SHP77 (cell line): ENCODE measurements at regions not wholly inside any gene's neighbourhood (a gene's known extent, or its start where the extent isn't known, plus 50 kb on each side); places are given as distances from the start of the nearest gene placed in this dataset.
"Not testable (repeated sequence)": the region's sequence is repeated elsewhere in the genome, so short reads cannot be mapped to it uniquely, and the experiment has no call there.

Experiments used
- DNase-seq, 2 experiments: peaks; one replicate each; lab custom pipeline; 2025; lab: John Stamatoyannopoulos, UW

GRCh38 chr2:111533557-111534247 is 350.3 kb downstream of the ANAPC1 start:
- not testable (repeated sequence) for DNase-seq

GRCh38 chr2:111534910-111535352 is 349.1 kb downstream of the ANAPC1 start:
- DNase-seq = no peak

DNA sequence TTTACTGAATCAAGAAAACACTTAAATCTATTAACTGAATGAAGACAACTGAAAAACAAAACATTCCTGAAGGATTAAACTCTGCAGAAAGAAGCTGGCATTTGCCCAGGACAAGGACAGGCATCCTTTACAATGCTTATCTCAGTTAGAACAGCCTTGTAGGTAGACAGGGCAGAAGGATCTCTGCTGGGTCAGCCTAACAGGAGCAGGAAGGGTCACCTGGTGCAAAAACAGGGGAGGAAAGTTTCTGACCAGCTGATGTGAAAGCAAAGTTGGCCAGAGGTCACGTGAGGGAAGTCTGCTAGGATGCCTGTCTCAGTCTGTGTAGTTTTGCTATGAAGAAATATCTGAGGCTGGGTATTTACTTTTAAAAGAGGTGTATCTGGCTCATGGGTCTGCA is 348.6 kb downstream of the ANAPC1 start:
- DNase-seq = no peak

GRCh38 chr2:111537078-111537655 is 346.8 kb downstream of the ANAPC1 start:
- no peak for DNase-seq

- not testable (repeated sequence) for DNase-seq
Observed at GRCh38 chr2:111539991-111540390, 344.0 kb downstream of the ANAPC1 start.

GRCh38 chr2:111542120-111542774 is 341.7 kb downstream of the ANAPC1 start:
- not testable (repeated sequence) for DNase-seq

DNA sequence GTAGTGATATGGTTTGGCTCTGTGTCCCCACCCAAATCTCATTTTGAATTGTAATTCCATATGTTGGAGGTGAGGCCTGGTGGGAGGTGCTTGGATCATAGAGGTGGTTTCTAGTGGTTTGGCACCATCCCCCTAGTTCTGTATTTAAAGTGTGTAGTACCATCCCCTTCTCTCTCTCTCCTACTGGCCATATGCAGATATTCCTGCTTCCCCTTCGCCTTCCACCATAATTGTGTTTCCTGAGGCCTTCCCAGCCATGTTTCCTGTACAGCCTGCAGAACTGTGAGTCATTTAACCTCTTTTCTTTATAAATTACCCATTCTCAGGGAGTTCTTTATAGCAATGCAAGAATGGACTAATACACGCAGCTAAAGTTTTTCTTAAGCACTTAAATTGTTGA is 340.0 kb downstream of the ANAPC1 start:
- not testable (repeated sequence) for DNase-seq

DNA sequence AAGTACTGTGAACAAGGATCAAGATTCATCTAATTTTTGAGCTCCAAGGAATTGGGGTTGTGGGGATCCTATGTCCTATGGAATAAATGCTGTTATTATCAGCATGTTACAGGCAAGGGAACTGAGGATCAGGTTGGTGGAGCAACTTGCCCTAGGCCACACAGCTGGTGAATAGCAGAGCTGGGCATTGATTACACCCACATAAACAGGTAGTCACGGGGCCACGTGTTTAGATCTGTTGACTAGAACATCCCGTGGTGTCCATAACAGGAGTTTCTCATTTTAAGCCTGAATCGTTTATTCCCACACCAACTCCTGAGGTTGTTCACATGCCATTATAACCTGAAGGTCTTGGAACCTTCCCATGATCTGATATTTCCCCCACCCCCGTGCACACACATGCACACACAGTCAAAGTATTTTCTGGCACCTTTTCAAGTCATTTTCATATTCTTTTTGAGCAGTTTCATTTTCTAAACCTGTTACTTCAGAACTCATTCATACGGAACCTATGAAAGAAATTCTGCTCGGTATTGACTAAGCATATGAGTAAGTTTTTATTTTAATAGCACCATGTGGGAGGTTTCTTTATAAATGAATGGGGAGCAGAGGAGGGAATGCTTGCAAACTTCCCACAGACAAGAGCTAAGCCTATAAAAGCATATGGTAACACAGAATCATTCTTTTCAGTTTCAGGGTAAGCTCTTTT is 338.1 kb downstream of the ANAPC1 start:
- not testable (repeated sequence) for DNase-seq

DNA sequence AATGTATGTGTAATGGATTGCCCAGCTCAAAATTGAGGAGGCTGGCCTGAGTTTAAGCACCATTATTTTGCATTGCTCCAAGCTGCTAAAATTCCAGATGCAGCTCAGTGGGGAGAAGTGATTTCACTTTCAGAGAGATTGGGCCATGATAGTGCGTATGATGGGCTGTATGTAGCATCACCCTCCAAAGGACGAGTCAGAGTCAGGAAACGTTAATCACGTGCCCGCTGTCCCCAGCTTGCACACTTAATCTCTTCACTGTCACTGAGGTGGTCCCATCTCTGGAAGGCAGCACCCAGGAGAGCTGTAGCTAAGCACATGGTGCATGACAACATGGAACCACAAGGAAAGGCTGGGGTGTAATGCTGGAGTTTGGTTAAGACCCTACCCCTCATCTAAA is 337.4 kb downstream of the ANAPC1 start:
- DNase-seq = not testable (repeated sequence)

- not testable (repeated sequence) for DNase-seq
Observed at GRCh38 chr2:111549174-111549573, 334.8 kb downstream of the ANAPC1 start.

DNA sequence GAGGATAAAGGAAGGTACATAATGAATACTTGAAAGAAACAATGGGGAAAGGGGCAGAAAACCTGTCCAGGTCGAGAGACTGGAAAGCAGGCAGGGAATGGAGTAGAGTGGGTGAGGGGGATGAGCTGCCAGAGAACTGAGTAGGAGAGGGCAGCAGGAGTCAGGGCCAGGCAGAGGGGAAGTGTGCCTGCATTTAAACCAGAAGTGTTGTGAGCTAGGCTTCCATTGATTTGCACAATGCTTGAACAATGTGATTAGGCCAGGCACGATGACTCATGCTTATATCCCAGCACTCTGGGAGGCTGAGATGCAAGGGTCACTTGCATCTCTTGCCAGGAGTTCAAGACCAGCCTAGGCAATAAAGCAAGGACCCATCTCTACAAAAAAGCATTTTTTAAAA is 332.6 kb downstream of the ANAPC1 start:
- not testable (repeated sequence) for DNase-seq

- DNase-seq = not testable (repeated sequence)
Observed at GRCh38 chr2:111552625-111553024, 331.4 kb downstream of the ANAPC1 start.

DNA sequence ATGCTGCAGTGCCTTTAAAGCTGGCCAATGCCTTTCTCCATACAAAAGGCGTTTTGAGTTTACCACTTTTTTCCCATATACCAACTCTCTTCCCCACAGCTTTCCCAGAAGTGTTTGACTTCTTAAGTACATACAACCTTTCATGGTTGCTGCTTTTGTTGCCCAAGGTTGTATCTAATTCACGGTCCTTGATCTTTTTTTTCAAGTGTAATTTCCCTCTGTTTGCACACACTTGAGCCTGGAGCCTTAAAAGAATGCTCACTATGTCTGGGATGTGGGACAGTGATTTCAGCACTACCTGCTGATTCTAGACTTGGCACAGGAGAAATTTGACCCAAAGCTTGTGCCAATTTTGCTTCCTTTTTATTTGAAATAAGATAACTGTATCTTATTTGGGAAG is 324.7 kb downstream of the ANAPC1 start:
- not testable (repeated sequence) for DNase-seq

GRCh38 chr2:111559814-111560213 is 324.2 kb downstream of the ANAPC1 start:
- not testable (repeated sequence) for DNase-seq

DNA sequence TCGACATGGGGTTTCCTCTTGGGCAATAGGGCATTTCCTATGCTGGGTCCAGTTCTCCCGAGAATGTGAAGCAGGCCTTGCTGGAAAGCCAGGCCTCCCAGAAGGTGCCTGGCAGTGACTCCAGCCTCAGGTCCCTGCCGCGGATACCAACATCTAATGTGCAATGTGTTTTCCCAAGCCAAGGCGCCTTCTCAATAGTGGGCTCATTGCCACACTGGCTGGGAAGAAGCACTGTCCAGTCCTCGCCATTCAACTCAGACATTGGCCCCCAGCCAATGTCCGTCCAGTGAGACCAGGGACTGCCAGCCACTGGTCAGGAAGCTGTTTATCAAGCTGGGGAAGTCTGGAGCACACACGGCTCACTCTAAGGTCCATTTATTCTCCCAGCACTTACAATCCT is 317.9 kb downstream of the ANAPC1 start:
- not testable (repeated sequence) for DNase-seq

DNA sequence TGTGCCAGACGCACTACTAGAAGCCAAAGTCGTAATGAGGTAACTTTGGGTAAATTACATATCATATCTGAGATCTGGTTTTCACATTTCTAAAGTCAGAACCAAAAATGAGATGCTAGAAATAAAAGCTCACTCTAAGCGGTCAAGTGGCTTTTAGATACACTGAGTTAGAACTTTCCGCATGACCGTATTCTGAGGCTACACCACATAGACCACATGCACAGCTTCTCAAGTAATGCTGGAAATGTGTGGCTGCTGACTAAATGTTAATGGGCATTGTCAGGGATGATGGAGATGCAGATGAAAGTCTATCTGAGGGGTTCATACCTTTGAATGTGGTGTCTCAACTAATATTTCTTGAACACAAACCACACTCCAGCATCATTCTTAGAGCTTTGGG is 316.8 kb downstream of the ANAPC1 start:
- not testable (repeated sequence) for DNase-seq

DNA sequence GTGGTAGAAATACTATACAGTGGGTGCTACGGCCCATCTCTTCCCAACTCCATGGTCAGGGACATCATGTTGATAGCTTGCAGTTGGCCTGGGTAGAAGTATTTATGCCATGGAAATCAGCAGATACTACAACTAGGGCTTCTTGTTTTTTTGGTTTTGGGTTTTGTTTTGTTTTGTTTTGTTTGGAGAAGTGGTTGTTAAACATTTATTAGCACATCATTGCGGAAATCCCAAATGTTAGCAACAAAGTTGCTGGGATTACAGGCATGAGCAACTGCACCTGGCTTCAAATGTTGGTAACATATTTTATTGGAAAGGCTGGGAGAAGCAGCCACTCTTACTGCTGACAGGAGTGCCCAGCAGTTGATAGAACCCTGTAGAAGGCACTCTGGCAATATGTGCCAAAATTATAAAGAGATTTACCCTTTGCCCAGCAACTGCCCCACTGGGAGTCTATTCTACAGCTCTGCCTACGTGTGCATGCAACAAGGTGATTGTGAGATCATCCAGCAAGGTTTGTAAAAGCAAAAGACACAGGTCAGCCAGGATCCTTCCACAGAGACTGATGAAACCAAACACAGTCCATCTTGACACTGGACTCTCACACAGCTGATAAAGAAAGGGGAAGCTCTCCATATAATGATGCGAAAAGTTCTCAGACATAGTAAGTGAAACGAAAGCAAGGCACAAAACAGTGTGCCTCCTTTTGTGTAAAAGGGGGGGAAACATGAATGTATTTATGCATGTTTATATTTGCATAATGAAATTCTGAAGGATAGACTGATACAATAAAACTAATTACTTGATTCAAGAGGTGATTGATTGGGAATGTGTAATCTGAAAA is 314.4 kb downstream of the ANAPC1 start:
- DNase-seq = not testable (repeated sequence)

GRCh38 chr2:111570300-111571114 is 313.5 kb downstream of the ANAPC1 start:
- not testable (repeated sequence) for DNase-seq

GRCh38 chr2:111574803-111575202 is 309.2 kb downstream of the ANAPC1 start:
- DNase-seq = not testable (repeated sequence)

DNA sequence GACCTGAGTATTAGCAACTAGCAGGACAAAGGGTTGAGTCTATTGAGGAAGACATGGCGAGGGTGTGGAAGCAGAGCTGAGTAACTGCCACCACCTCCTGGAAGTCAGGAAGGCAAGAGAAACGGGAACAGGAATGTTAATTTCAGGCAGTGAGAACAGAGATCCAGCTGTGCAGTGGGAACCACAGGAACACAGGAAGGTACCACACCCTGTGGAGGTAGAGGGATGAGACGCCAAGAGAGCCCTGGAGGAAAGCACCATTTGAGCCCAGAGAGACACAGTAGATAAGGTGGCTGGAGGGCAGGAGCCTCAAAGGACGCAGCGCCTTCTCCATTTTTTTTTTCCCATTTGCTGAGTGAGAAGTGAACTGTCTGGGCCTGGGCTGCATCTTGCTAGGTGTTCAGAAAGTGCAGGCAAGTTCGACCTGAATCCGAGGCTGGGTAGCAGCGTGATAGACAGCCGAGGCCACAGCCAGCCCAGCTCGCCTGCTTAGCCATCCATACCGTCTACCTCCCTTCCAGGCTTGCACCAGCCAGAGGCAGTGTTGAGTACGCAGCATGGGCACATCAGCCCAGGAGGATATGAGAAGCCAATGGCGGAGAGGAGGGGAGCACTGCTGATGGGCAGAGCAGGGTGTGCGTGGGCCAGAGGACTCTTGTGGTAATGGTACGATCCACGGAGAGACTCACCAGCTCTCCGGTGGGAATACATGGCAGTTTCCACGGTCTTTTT is 306.7 kb downstream of the ANAPC1 start:
- not testable (repeated sequence) for DNase-seq
